ENCODE measurements at regions not wholly inside any gene's neighbourhood (a gene's known extent, or its start where the extent isn't known, plus 50 kb on each side); places are given as distances from the start of the nearest gene placed in this dataset.
"Not testable (repeated sequence)": the region's sequence is repeated elsewhere in the genome, so short reads cannot be mapped to it uniquely, and the experiment has no call there.

DNA sequence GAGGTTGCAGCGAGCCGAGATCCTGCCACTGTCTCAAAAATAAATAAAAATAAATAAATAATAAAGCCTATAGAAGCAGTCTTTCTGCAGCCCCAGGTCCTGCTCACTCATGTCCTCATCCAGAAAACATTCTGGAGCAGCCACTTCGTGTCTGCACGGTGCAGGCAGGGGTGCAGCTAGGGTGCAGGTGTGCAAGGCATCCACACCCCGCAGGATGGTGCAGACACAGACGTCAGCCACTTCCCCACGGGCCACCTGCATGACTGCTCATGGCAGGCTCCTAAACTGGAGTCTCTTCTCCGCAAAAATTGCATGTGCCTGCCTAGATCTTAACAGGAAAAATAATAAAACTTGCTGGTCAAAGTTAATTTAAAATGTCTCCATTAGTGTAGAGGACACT lies 80.2 kb upstream of the SNTG2 start:
- no peak overlapping the region for H3K4me3 ChIP-seq
- intact Hi-C loops (cut with DNase I; ENCODE audit: low total_unique reads) = no loop called here
- H3K36me3 ChIP-seq = no peaks in the 10 kb centered on the region
- no peak overlapping the region for H3K27ac ChIP-seq
- ATAC-seq = no peak
- H3K9me3 ChIP-seq = no peaks in the 10 kb centered on the region
- H3K4me1 ChIP-seq = no peaks in the 10 kb centered on the region
- in situ Hi-C loops (cut with MboI; ENCODE audit: low sequenced_read_pairs in 4 of 4) = no loop called here
- peaks cover 0 to 11% (median 3%) of the 10 kb centered on the region in 3 donors for H3K27me3 ChIP-seq
- no peak for DNase-seq
- no peak for TF ChIP-seq POLR2A (IDR thresholded peaks at IDR 0.05)
- TF ChIP-seq, protein P1, sequence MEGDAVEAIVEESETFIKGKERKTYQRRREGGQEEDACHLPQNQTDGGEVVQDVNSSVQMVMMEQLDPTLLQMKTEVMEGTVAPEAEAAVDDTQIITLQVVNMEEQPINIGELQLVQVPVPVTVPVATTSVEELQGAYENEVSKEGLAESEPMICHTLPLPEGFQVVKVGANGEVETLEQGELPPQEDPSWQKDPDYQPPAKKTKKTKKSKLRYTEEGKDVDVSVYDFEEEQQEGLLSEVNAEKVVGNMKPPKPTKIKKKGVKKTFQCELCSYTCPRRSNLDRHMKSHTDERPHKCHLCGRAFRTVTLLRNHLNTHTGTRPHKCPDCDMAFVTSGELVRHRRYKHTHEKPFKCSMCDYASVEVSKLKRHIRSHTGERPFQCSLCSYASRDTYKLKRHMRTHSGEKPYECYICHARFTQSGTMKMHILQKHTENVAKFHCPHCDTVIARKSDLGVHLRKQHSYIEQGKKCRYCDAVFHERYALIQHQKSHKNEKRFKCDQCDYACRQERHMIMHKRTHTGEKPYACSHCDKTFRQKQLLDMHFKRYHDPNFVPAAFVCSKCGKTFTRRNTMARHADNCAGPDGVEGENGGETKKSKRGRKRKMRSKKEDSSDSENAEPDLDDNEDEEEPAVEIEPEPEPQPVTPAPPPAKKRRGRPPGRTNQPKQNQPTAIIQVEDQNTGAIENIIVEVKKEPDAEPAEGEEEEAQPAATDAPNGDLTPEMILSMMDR (IDR thresholded peaks at IDR 0.05 in 4 of 5, conservative IDR thresholded peaks at IDR 0.05 in 1 of 5) = no peak

DNA sequence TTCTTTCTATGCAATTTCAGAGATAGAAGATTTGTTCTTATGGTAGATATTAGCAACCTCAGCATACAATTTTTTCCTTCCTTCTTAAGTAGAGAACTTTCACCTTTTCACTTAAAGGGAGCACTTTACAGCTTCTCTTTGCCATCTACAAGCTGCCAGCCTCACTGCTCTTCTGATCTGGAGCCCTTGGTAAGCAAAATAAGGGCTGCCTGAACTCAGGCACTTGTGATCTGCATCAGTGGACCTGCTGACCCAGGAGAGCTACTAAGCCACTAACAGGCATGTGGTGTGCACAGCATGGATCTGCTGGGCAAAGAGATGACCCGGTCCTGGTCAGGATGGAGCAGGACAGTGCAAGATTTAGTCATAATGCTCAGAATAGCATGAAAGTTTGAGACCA lies 80.8 kb upstream of the SNTG2 start:
- no peak overlapping the region for H3K4me3 ChIP-seq
- ATAC-seq = no peak
- H3K27me3 ChIP-seq = peaks cover 0 to 11% (median 3%) of the 10 kb centered on the region in 3 donors

DNA sequence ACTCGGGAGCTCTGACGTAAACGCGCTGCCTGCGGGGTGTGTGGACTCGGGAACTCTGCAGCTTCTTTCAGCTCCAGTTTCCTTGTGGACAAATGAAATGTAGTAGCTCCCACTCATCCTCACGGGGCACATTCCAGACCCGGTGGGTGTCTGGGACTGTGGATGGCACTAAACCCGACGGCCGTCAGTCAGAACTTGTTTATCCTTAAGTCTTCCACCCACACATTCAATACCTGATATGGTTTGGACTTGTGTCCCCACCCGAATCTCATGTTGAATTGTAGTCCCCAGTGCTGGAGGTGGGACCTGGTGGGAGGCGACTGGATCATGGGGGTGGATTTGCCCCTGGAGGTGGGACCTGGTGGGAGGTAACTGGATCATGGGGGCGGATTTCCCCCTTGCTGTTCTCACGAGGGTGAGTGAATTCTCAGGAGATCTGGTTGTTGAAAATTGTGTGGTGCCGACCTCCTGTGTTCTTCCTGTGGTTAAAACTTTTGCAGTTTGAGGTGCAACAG lies 81.2 kb upstream of the SNTG2 start:
- Histone ChIP-seq H3K36me3 (no peaks in the 10 kb centered on the region), H3K4me3 (no peak overlapping the region), H3K27ac (no peak overlapping the region), H3K27me3 (peaks cover 0 to 11% (median 3%) of the 10 kb centered on the region in 3 donors), H3K4me1 (no peaks in the 10 kb centered on the region), H3K9me3 (no peaks in the 10 kb centered on the region)
- TF ChIP-seq POLR2A (IDR thresholded peaks at IDR 0.05) = no peak
- TF ChIP-seq, protein P1 (IDR thresholded peaks at IDR 0.05 in 4 of 5, conservative IDR thresholded peaks at IDR 0.05 in 1 of 5) = no peak
- ATAC-seq = no peak
- in situ Hi-C loops (cut with MboI; ENCODE audit: low sequenced_read_pairs in 4 of 4) = no loop called here
- intact Hi-C loops (cut with DNase I; ENCODE audit: low total_unique reads) = no loop called here
- DNase-seq = no peak

More for the DNA sequence above, 80.8 kb upstream of the SNTG2 start:
- TF ChIP-seq, protein P1 (IDR thresholded peaks at IDR 0.05 in 4 of 5, conservative IDR thresholded peaks at IDR 0.05 in 1 of 5) = no peak
- TF ChIP-seq POLR2A (IDR thresholded peaks at IDR 0.05) = no peak
- no peaks in the 10 kb centered on the region for H3K9me3 ChIP-seq
- H3K4me1 ChIP-seq = no peaks in the 10 kb centered on the region
- intact Hi-C loops (cut with DNase I; ENCODE audit: low total_unique reads) (no loop called here), in situ Hi-C loops (cut with MboI; ENCODE audit: low sequenced_read_pairs in 4 of 4) (no loop called here)
- no peak overlapping the region for H3K27ac ChIP-seq
- DNase-seq = no peak
- H3K36me3 ChIP-seq = no peaks in the 10 kb centered on the region

DNA sequence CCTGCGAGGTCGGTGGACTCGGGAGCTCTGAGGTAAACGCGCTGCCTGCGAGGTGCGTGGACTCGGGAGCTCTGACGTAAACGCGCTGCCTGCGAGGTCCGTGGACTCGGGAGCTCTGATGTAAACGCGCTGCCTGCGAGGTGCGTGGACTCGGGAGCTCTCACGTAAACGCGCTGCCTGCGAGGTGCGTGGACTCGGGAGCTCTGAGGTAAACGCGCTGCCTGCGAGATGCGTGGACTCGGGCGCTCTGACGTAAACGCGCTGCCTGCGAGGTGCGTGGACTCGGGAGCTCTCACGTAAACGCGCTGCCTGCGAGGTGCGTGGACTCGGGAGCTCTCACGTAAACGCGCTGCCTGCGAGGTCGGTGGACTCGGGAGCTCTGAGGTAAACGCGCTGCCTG lies 81.8 kb upstream of the SNTG2 start:
- H3K4me3 ChIP-seq; intact Hi-C loops (cut with DNase I; ENCODE audit: low total_unique reads); H3K4me1 ChIP-seq; DNase-seq; ATAC-seq; H3K27ac ChIP-seq; H3K36me3 ChIP-seq; in situ Hi-C loops (cut with MboI; ENCODE audit: low sequenced_read_pairs in 4 of 4); H3K9me3 ChIP-seq: not testable (repeated sequence)
- peaks cover 0 to 11% (median 3%) of the 10 kb centered on the region in 3 donors for H3K27me3 ChIP-seq

DNA sequence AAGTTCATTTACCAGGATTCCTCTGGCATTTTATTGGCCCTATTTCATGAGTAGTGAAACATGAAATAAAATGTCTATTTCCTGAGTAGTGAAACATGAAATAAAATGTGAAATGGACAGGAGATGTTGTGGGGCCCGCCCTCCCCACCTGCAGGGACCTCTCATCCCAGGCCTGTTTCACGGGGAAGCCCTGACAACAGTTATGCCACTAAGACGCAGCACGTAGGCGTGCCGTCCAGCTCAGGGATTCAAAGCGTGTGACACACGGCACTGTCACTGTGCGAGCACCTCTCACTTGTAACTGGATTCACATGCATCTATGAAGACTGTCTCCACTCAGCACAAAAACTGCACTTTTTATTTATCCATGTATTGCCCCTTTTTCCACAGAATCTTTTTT lies 83.4 kb upstream of the SNTG2 start:
- in situ Hi-C loops (cut with MboI; ENCODE audit: low sequenced_read_pairs in 4 of 4) (no loop called here), intact Hi-C loops (cut with DNase I; ENCODE audit: low total_unique reads) (no loop called here)
- H3K4me3 ChIP-seq = no peak overlapping the region
- no peaks in the 10 kb centered on the region for H3K36me3 ChIP-seq
- no peak overlapping the region for H3K27ac ChIP-seq
- H3K9me3 ChIP-seq = no peaks in the 10 kb centered on the region
- peaks cover 0 to 11% (median 5%) of the 10 kb centered on the region in 3 donors for H3K27me3 ChIP-seq
- TF ChIP-seq POLR2A (IDR thresholded peaks at IDR 0.05) = no peak
- TF ChIP-seq, protein P1 (IDR thresholded peaks at IDR 0.05 in 4 of 5, conservative IDR thresholded peaks at IDR 0.05 in 1 of 5) = no peak
- DNase-seq = no peak
- H3K4me1 ChIP-seq = no peaks in the 10 kb centered on the region
- ATAC-seq = no peak

Measured in gastrocnemius medialis (tissue), 4 donors.